H9 (cell line): ENCODE measurements at regions not wholly inside any gene's neighbourhood (a gene's known extent, or its start where the extent isn't known, plus 50 kb on each side); places are given as distances from the start of the nearest gene placed in this dataset.
"Not testable (repeated sequence)": the region's sequence is repeated elsewhere in the genome, so short reads cannot be mapped to it uniquely, and the experiment has no call there.

Source experiments
- DNase-seq: peaks from one replicate; pipeline ENCODE4 v3.0.0-alpha.2; 2017
- H2AFZ ChIP-seq: one replicate; pipeline ENCODE4 v1.6.1; 2013; ENCODE audit warnings: mild to moderate bottlenecking, low read length, control low read depth, moderate library complexity
- H2AK5ac ChIP-seq: 2 replicates; pipeline ENCODE4 v1.6.1; 2013; ENCODE audit warnings: low read length, control low read depth, mixed read lengths; ENCODE audit not compliant: insufficient read length
- H2BK120ac ChIP-seq: one replicate; pipeline ENCODE4 v1.6.1; 2013; ENCODE audit warnings: low read depth, mild to moderate bottlenecking, low read length, control low read depth, inconsistent platforms; ENCODE audit not compliant: poor library complexity, severe bottlenecking
- H2BK12ac ChIP-seq: 2 replicates; pipeline ENCODE4 v1.6.1; 2013; ENCODE audit warnings: low read length, control low read depth, mixed read lengths, low read depth; ENCODE audit not compliant: insufficient read length
- H2BK15ac ChIP-seq: 2 replicates; pipeline ENCODE4 v1.6.1; 2013; ENCODE audit warnings: low read depth, low read length, control low read depth
- H2BK20ac ChIP-seq: one replicate; pipeline ENCODE4 v1.6.1; 2013; ENCODE audit warnings: low read depth, mild to moderate bottlenecking, low read length, control low read depth, inconsistent platforms; ENCODE audit not compliant: poor library complexity, severe bottlenecking
- H2BK5ac ChIP-seq: 2 replicates; pipeline ENCODE4 v1.6.1; 2013; ENCODE audit warnings: low read length, control low read depth, mixed read lengths; ENCODE audit not compliant: insufficient read length
- H3K14ac ChIP-seq: 2 replicates; pipeline ENCODE4 v1.6.1; 2013; ENCODE audit warnings: low read length, control low read depth; ENCODE audit not compliant: insufficient read depth
- H3K18ac ChIP-seq: 2 replicates; pipeline ENCODE4 v1.6.1; 2013; ENCODE audit warnings: low read depth, mild to moderate bottlenecking, mixed read lengths, low read length, control low read depth; ENCODE audit not compliant: insufficient read length
- H3K23ac ChIP-seq: 2 replicates; pipeline ENCODE4 v1.6.1; 2013; ENCODE audit warnings: low read length, control low read depth, mixed read lengths, low read depth; ENCODE audit not compliant: insufficient read length
- H3K23me2 ChIP-seq: 2 replicates; pipeline ENCODE4 v1.6.1; 2013; ENCODE audit warnings: low read depth, mild to moderate bottlenecking, mixed read lengths, low read length, control low read depth; ENCODE audit not compliant: insufficient read length, poor library complexity, severe bottlenecking
- H3K27ac ChIP-seq: 2 replicates; pipeline ENCODE4 v1.5.1; 2013; ENCODE audit warnings: low read length, control low read depth, mixed read lengths, low read depth; ENCODE audit not compliant: insufficient read length
- H3K27me3 ChIP-seq: 2 replicates; pipeline ENCODE4 v1.6.1; 2013; ENCODE audit warnings: low read length, control low read depth, inconsistent platforms; ENCODE audit not compliant: insufficient read depth
- H3K4ac ChIP-seq: 2 replicates; pipeline ENCODE4 v1.6.1; 2013; ENCODE audit warnings: low read depth, mild to moderate bottlenecking, control low read depth, inconsistent platforms, low read length, moderate library complexity
- H3K4me1 ChIP-seq: 2 replicates; pipeline ENCODE4 v1.6.1; 2013; ENCODE audit warnings: low read length, control low read depth, inconsistent platforms; ENCODE audit not compliant: insufficient read depth
- H3K4me2 ChIP-seq: 2 replicates; pipeline ENCODE4 v1.6.1; 2013; ENCODE audit warnings: low read length, control low read depth, mixed read lengths; ENCODE audit not compliant: insufficient read length, insufficient read depth
- H3K56ac ChIP-seq: 2 replicates; pipeline ENCODE4 v1.6.1; 2013; ENCODE audit warnings: low read depth, mild to moderate bottlenecking, mixed read lengths, low read length, control low read depth; ENCODE audit not compliant: insufficient read length
- H3K79me1 ChIP-seq: 2 replicates; pipeline ENCODE4 v1.6.1; 2013; ENCODE audit warnings: low read depth, mild to moderate bottlenecking, moderate library complexity, low read length, control low read depth, inconsistent platforms; ENCODE audit not compliant: insufficient read depth, poor library complexity, severe bottlenecking
- H3K79me2 ChIP-seq: 2 replicates; pipeline ENCODE4 v1.6.1; 2013; ENCODE audit warnings: low read length, control low read depth, inconsistent platforms; ENCODE audit not compliant: insufficient read depth
- H3K9ac ChIP-seq: 2 replicates; pipeline ENCODE4 v1.6.1; 2013; ENCODE audit warnings: low read length, control low read depth, mixed read lengths; ENCODE audit not compliant: insufficient read length; ENCODE audit errors: extremely low read depth
- H3K9me3 ChIP-seq: one replicate; pipeline ENCODE4 v1.6.1; 2013; ENCODE audit warnings: low read depth, low read length, inconsistent platforms; ENCODE audit not compliant: control insufficient read depth
- H3T11ph ChIP-seq: one replicate; pipeline ENCODE4 v1.6.1; 2013; ENCODE audit warnings: mild to moderate bottlenecking, low read length, control low read depth, inconsistent platforms
- H4K20me1 ChIP-seq: one replicate; pipeline ENCODE4 v1.6.1; 2013; ENCODE audit not compliant: control insufficient read depth, insufficient read length, insufficient read depth
- H4K5ac ChIP-seq: 2 replicates; pipeline ENCODE4 v1.6.1; 2013; ENCODE audit warnings: low read depth, mild to moderate bottlenecking, mixed read lengths, low read length, control low read depth; ENCODE audit not compliant: insufficient read length
- H4K8ac ChIP-seq: replicated peaks from 2 replicates; pipeline ENCODE4 v1.6.1; 2013; ENCODE audit warnings: low read length, control low read depth, mixed read lengths, low read depth; ENCODE audit not compliant: insufficient read length
- H4K91ac ChIP-seq: 2 replicates; pipeline ENCODE4 v1.6.1; 2013; ENCODE audit warnings: low read depth, mild to moderate bottlenecking, moderate library complexity, mixed read lengths, low read length, control low read depth; ENCODE audit not compliant: insufficient read length
- H3K27ac Mint-ChIP-seq, 3 experiments: 2 replicates in 2 of 3; 3 replicates in 1 of 3; pipeline ENCODE4 v1.8.0; 2020 to 2021; ENCODE audit warnings: mixed read lengths in 3 of 3, mild to moderate bottlenecking in 1 of 3, moderate library complexity in 1 of 3
- H3K27me3 Mint-ChIP-seq: 2 replicates; pipeline ENCODE4 v1.8.0; 2021; ENCODE audit warnings: low read depth, mild to moderate bottlenecking, moderate library complexity, mixed read lengths
- H3K36me3 Mint-ChIP-seq, 3 experiments: 2 replicates in 2 of 3; 3 replicates in 1 of 3; pipeline ENCODE4 v1.8.0; 2020 to 2021; ENCODE audit warnings: low read depth in 3 of 3, mixed read lengths in 3 of 3; ENCODE audit not compliant: insufficient read depth in 1 of 3
- H3K4me1 Mint-ChIP-seq, 2 experiments: 2 replicates each; pipeline ENCODE4 v1.8.0; 2020; ENCODE audit warnings: mixed read lengths in 2 of 2
- H3K4me3 Mint-ChIP-seq, 2 experiments: 2 replicates in 1 of 2; 3 replicates in 1 of 2; pipeline ENCODE4 v1.8.0; 2020 to 2021; ENCODE audit warnings: mild to moderate bottlenecking in 2 of 2, mixed read lengths in 2 of 2, moderate library complexity in 1 of 2
- H3K9me3 Mint-ChIP-seq, 2 experiments: 2 replicates in 1 of 2; 3 replicates in 1 of 2; pipeline ENCODE4 v1.8.0; 2020; ENCODE audit warnings: mild to moderate bottlenecking in 2 of 2, mixed read lengths in 2 of 2, moderate library complexity in 1 of 2
- WGBS: extraction: QIAGEN DNeasy Blood & Tissue Kit; methylation state at CpG from one replicate; pipeline ENCODE4 v1.1.7; 2013; ENCODE audit warnings: missing lambda C conversion rate, low lambda C conversion rate, mixed read lengths; ENCODE audit not compliant: insufficient read length; ENCODE audit errors: extremely low coverage; 5-methylcytosine and 5-hydroxymethylcytosine counted together

DNA sequence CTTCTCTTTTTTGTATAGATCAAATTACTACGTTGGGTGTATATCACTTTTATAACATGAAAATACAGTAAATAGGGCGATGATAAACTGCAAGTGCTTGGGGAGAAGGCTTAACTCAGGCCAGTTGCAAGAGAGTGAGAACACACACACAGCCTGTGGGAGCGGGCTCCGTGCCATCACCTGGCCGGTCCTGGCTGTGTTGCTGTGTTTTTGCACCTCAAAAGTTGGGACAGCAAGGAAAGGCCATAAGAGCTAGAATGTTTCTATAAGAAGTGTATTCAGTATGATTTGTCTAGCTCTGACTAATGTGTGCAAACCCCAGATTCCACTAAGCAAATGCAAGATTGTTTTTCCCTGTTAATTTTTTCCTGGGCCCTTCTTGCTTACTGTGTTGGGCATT, 1940.6 kb downstream of the FOXD4L5 start:
- not testable (repeated sequence) for H3T11ph ChIP-seq, H3K27ac Mint-ChIP-seq, H2AFZ ChIP-seq, H2BK120ac ChIP-seq, H4K20me1 ChIP-seq, H3K9ac ChIP-seq, H3K23ac ChIP-seq, H3K79me2 ChIP-seq, H2BK12ac ChIP-seq, H4K8ac ChIP-seq, H3K36me3 Mint-ChIP-seq, H3K4me3 Mint-ChIP-seq, DNase-seq, H2BK5ac ChIP-seq, H3K27ac ChIP-seq, H2AK5ac ChIP-seq, H3K4me2 ChIP-seq, H3K4me1 ChIP-seq, H2BK20ac ChIP-seq, H3K4me1 Mint-ChIP-seq, H3K27me3 ChIP-seq, H3K18ac ChIP-seq, H3K14ac ChIP-seq, H4K91ac ChIP-seq, H3K23me2 ChIP-seq, H3K9me3 ChIP-seq, H3K79me1 ChIP-seq, H3K9me3 Mint-ChIP-seq, H3K4ac ChIP-seq, H3K56ac ChIP-seq, H2BK15ac ChIP-seq, H4K5ac ChIP-seq
- WGBS: no CpG with 5 or more reads among the region's 5 CpGs
- peaks cover 16% of the 10 kb centered on the region for H3K27me3 Mint-ChIP-seq

DNA sequence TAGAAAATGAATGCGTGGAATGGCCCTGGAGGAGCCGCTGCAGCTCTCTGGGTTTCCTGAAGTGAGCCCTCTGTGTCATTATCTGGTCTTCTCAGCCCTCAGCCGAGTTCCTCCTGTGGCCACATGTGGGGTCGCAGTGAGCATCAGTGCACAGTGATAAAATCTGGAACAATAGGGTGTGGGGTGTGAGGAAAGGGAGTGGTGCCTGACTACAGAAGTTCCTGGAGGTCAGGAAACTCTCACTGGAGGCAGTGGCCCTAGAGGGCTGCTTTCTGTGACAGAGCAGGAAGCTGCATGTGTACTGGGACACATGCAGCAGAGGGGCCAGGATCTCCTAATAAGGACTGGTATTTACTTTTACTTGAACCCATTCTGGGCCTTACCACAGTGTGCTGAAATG, 1942.5 kb downstream of the FOXD4L5 start:
- not testable (repeated sequence) for H3K27me3 ChIP-seq, H3K27ac ChIP-seq
- WGBS: no CpG with 5 or more reads among the region's 4 CpGs

More for the DNA sequence above, 1942.5 kb downstream of the FOXD4L5 start:
- not testable (repeated sequence) for DNase-seq, H4K91ac ChIP-seq, H3K27ac Mint-ChIP-seq, H3K56ac ChIP-seq, H3K79me1 ChIP-seq, H2BK12ac ChIP-seq, H3K4me3 Mint-ChIP-seq, H4K5ac ChIP-seq, H3K9ac ChIP-seq, H3K4me1 ChIP-seq, H3K9me3 Mint-ChIP-seq, H2BK5ac ChIP-seq, H3K14ac ChIP-seq, H4K20me1 ChIP-seq, H4K8ac ChIP-seq, H3K18ac ChIP-seq, H3K4me1 Mint-ChIP-seq, H2BK15ac ChIP-seq, H3K9me3 ChIP-seq, H3K23ac ChIP-seq, H3K36me3 Mint-ChIP-seq, H2AK5ac ChIP-seq, H2BK20ac ChIP-seq, H3K4ac ChIP-seq, H3T11ph ChIP-seq, H3K4me2 ChIP-seq, H2AFZ ChIP-seq, H3K23me2 ChIP-seq, H2BK120ac ChIP-seq, H3K79me2 ChIP-seq
- peaks cover 20% of the 10 kb centered on the region for H3K27me3 Mint-ChIP-seq
